Caco-2 (cell line): ENCODE measurements at regions not wholly inside any gene's neighbourhood (a gene's known extent, or its start where the extent isn't known, plus 50 kb on each side); places are given as distances from the start of the nearest gene placed in this dataset.

Experiments used
- BruUV-seq: library from RNA; stranded (reverse); fragments of 400-500 nt; replicated peaks from 2 replicates; lab custom pipeline; 2021; lab: Mats Ljungman, UMichigan
- CTCF ChIA-PET: fragments of 300-600 bp; sonication (Branson Sonifier 250); formaldehyde crosslinking; loops from one replicate; lab custom pipeline; 2022; ENCODE audit warnings: antibody characterized with exemption; lab: Charles Lee
- POLR2A ChIA-PET: fragments of 300-600 bp; sonication (Branson Sonifier 250); formaldehyde crosslinking; loops from one replicate; lab custom pipeline; 2022; ENCODE audit warnings: antibody characterized with exemption; lab: Charles Lee
- DNase-seq, 2 experiments: peaks; one replicate each; pipeline versions ENCODE4 v3.0.0 to v3.0.0-alpha.2; 2020 to 2022
- H3K27me3 ChIP-seq: replicated peaks from 2 replicates; pipeline ENCODE4 v1.6.0; 2011; ENCODE audit warnings: low read length; ENCODE audit not compliant: control insufficient read depth, insufficient read depth
- H3K36me3 ChIP-seq: 2 replicates; pipeline ENCODE4 v1.5.1; 2011; ENCODE audit warnings: low read length; ENCODE audit not compliant: control insufficient read depth, insufficient read depth
- H3K4me1 ChIP-seq: fragments of 250-450 bp; sonication (Bioruptor Pico); 2 replicates; pipeline ENCODE4 v1.5.1; 2020; ENCODE audit warnings: mild to moderate bottlenecking
- H3K4me3 ChIP-seq: 2 replicates; pipeline ENCODE4 v1.5.1; 2011; ENCODE audit warnings: low read depth, mild to moderate bottlenecking, control low read depth, low read length
- H3K9me3 ChIP-seq: fragments of 250-450 bp; sonication (Bioruptor Pico); 2 replicates; pipeline ENCODE4 v1.5.1; 2020; ENCODE audit warnings: mild to moderate bottlenecking, moderate library complexity
- H3K27ac Mint-ChIP-seq: one replicate; pipeline ENCODE4 v1.8.0; 2022; ENCODE audit warnings: mixed read lengths; ENCODE audit not compliant: unreplicated experiment
- H3K27me3 Mint-ChIP-seq: one replicate; pipeline ENCODE4 v1.8.0; 2022; ENCODE audit warnings: mixed read lengths; ENCODE audit not compliant: insufficient read depth, unreplicated experiment
- H3K36me3 Mint-ChIP-seq: one replicate; pipeline ENCODE4 v1.8.0; 2022; ENCODE audit warnings: mild to moderate bottlenecking, mixed read lengths; ENCODE audit not compliant: insufficient read depth, unreplicated experiment
- H3K4me1 Mint-ChIP-seq: one replicate; pipeline ENCODE4 v1.8.0; 2022; ENCODE audit warnings: low read depth, mixed read lengths; ENCODE audit not compliant: unreplicated experiment
- H3K4me3 Mint-ChIP-seq: one replicate; pipeline ENCODE4 v1.8.0; 2022; ENCODE audit warnings: mild to moderate bottlenecking, moderate library complexity, mixed read lengths; ENCODE audit not compliant: unreplicated experiment
- H3K9me3 Mint-ChIP-seq: one replicate; pipeline ENCODE4 v1.8.0; 2022; ENCODE audit warnings: mixed read lengths; ENCODE audit not compliant: unreplicated experiment
- CTCF ChIP-seq, 2 experiments: fragments of 200-600 bp in 1 of 2; IDR thresholded peaks; 1 replicate in 1 of 2; 2 replicates in 1 of 2; pipeline versions ENCODE4 v1.5.1 to v1.8.0; 2011 to 2022; ENCODE audit warnings: antibody characterized with exemption in 1 of 2, control low read depth in 1 of 2, inconsistent platforms in 1 of 2, low read depth in 1 of 2, low read length in 1 of 2, mild to moderate bottlenecking in 1 of 2, moderate library complexity in 1 of 2; ENCODE audit not compliant: insufficient read depth in 1 of 2, severe bottlenecking in 1 of 2, unreplicated experiment in 1 of 2
- intact Hi-C: fragments of 100-400 bp; cut with micrococcal nuclease; formaldehyde crosslinking; loops from one replicate; pipeline ENCODE4 v1.10.0; 2022; ENCODE audit not compliant: unreplicated experiment

GRCh38 chr13:89627996-89628395 lies 1719.5 kb upstream of the MIR17HG start:
- ChIA-PET CTCF (no interaction called here), POLR2A (no interaction called here)
- no peaks in the 10 kb centered on the region for H3K36me3 Mint-ChIP-seq
- TF ChIP-seq CTCF (IDR thresholded peaks at IDR 0.05; ENCODE audit: insufficient read depth in 1 of 2, low read depth in 1 of 2, low read length in 1 of 2, severe bottlenecking in 1 of 2, unreplicated experiment in 1 of 2) = no peak
- no peaks in the 10 kb centered on the region for H3K9me3 Mint-ChIP-seq
- Histone ChIP-seq H3K4me3 (no peak overlapping the region), H3K4me1 (no peaks in the 10 kb centered on the region), H3K9me3 (no peaks in the 10 kb centered on the region), H3K36me3 (no peaks in the 10 kb centered on the region), H3K27me3 (no peaks in the 10 kb centered on the region)
- no peak overlapping the region for H3K4me3 Mint-ChIP-seq
- DNase-seq = no peak
- H3K27ac Mint-ChIP-seq = no peak overlapping the region
- peaks cover 4% of the 10 kb centered on the region for H3K27me3 Mint-ChIP-seq
- no TSS peak for BruUV-seq
- no peaks in the 10 kb centered on the region for H3K4me1 Mint-ChIP-seq
- intact Hi-C loops = no loop called here

- intact Hi-C loops = no loop called here
- H3K27me3 ChIP-seq = no peaks in the 10 kb centered on the region
- H3K4me1 ChIP-seq = no peaks in the 10 kb centered on the region
- no peaks in the 10 kb centered on the region for H3K9me3 ChIP-seq
- H3K36me3 ChIP-seq = no peaks in the 10 kb centered on the region
- Mint-ChIP-seq H3K27me3 (peaks cover 4% of the 10 kb centered on the region), H3K9me3 (no peaks in the 10 kb centered on the region), H3K4me3 (no peak overlapping the region), H3K4me1 (no peaks in the 10 kb centered on the region), H3K27ac (no peak overlapping the region), H3K36me3 (no peaks in the 10 kb centered on the region)
- POLR2A ChIA-PET = no interaction called here
- CTCF ChIA-PET = no interaction called here
- BruUV-seq = no TSS peak
- no peak for TF ChIP-seq CTCF (IDR thresholded peaks at IDR 0.05; ENCODE audit: insufficient read depth in 1 of 2, low read depth in 1 of 2, low read length in 1 of 2, severe bottlenecking in 1 of 2, unreplicated experiment in 1 of 2)
- no peak overlapping the region for H3K4me3 ChIP-seq
- no peak for DNase-seq
Observed at GRCh38 chr13:89628567-89628966, 1718.9 kb upstream of the MIR17HG start.

GRCh38 chr13:89650226-89650625 lies 1697.3 kb upstream of the MIR17HG start:
- Mint-ChIP-seq H3K4me3 (no peak overlapping the region), H3K36me3 (no peaks in the 10 kb centered on the region), H3K27me3 (no peaks in the 10 kb centered on the region), H3K9me3 (peaks cover 25% of the 10 kb centered on the region), H3K4me1 (no peaks in the 10 kb centered on the region), H3K27ac (no peak overlapping the region)
- no TSS peak for BruUV-seq
- ChIA-PET POLR2A (no interaction called here), CTCF (no interaction called here)
- TF ChIP-seq CTCF (IDR thresholded peaks at IDR 0.05; ENCODE audit: insufficient read depth in 1 of 2, low read depth in 1 of 2, low read length in 1 of 2, severe bottlenecking in 1 of 2, unreplicated experiment in 1 of 2) = no peak
- no peaks in the 10 kb centered on the region for H3K36me3 ChIP-seq
- no peak overlapping the region for H3K4me3 ChIP-seq
- H3K9me3 ChIP-seq = 0 out of 2 replicates have a peak, but pooled peaks cover 10% of the 10 kb centered on the region
- no peak for DNase-seq
- intact Hi-C loops = no loop called here
- H3K27me3 ChIP-seq = no peaks in the 10 kb centered on the region
- H3K4me1 ChIP-seq = no peaks in the 10 kb centered on the region
